HG02884 (cell line): ENCODE measurements at regions not wholly inside any gene's neighbourhood (a gene's known extent, or its start where the extent isn't known, plus 50 kb on each side); places are given as distances from the start of the nearest gene placed in this dataset.
"Not testable (repeated sequence)": the region's sequence is repeated elsewhere in the genome, so short reads cannot be mapped to it uniquely, and the experiment has no call there.

ENCODE experiments used
- ATAC-seq: cut with Tn5 transposase; IDR thresholded peaks from one replicate; pipeline ENCODE4 v1.9.1; 2021; ENCODE audit warnings: mild to moderate bottlenecking, moderate library complexity; ENCODE audit not compliant: unreplicated experiment

GRCh38 chr20:12857643-12858042 lies 151.1 kb upstream of the SPTLC3 start:
- not testable (repeated sequence) for ATAC-seq

DNA sequence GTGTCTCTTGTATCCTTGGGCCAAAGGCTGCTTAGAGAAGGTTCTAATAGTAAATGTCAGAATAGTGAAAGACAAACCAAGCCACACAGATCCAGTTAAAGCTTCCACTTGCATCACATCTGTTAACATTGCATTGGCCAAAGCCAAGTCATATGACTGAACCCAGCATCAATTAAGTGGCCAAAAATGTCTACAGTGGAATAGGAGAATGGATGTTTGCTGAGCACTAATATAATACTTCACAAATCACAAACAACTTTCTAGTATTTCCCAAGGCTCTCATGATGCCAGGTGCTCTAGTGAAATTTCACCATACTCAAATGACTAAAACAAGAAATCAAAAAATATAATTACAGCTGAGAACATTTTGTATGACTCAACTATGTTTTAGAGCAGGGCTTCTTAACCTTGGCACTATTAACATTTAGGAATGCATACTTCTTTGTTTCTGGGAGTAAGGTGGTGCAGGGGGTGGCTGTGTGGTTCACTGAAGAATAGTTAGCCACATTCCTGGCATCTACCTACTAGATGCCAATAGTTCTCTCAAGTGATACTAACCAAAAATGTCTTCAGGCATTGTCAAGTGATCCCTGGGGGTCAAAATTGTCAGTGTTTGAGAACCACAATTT lies 148.0 kb upstream of the SPTLC3 start:
- no peak for ATAC-seq

GRCh38 chr20:12869669-12870068 lies 139.1 kb upstream of the SPTLC3 start:
- no peak for ATAC-seq

GRCh38 chr20:12870588-12870987 lies 138.2 kb upstream of the SPTLC3 start:
- ATAC-seq, result no peak

- ATAC-seq, result no peak
Observed at GRCh38 chr20:12874933-12875332, 133.8 kb upstream of the SPTLC3 start.

DNA sequence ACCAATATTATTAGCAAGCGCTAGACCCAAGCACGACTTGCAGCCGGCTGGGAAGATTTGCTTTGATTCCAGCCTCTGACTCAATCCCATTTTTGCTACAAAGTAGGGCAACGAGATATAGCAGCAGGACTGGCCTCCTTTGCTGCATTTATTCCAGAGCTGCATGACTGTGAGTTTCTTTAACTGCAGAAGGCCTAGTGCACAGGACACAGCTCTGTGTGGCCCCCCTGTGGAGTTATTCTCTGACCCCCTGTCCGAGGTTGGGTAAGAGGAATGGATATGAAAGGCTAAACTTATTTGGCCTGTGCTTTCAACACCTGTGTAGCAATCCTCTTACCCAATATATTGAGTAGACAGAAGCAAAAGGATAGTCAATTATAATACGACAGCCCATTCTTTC lies 133.3 kb upstream of the SPTLC3 start:
- ATAC-seq, result no peak

GRCh38 chr20:12882832-12883506 lies 125.8 kb upstream of the SPTLC3 start:
- ATAC-seq, result no peak

DNA sequence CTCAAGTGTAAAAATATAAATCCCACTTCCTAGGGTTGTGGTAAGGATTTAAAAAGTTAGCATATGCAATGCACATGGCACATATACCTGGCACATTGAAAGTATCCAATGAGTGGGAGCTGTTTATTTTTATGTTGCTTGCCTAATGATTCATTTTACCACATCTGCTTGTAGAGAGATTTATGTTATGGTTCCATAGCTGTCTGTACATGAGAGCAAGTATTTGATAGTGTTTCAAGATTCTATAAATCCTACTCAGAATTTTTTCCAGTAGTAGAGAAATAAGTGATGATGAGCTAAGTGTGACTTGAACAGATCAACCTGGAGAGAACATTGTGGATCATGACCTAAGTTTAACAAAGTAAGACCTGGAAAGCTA lies 125.3 kb upstream of the SPTLC3 start:
- ATAC-seq, result no peak

DNA sequence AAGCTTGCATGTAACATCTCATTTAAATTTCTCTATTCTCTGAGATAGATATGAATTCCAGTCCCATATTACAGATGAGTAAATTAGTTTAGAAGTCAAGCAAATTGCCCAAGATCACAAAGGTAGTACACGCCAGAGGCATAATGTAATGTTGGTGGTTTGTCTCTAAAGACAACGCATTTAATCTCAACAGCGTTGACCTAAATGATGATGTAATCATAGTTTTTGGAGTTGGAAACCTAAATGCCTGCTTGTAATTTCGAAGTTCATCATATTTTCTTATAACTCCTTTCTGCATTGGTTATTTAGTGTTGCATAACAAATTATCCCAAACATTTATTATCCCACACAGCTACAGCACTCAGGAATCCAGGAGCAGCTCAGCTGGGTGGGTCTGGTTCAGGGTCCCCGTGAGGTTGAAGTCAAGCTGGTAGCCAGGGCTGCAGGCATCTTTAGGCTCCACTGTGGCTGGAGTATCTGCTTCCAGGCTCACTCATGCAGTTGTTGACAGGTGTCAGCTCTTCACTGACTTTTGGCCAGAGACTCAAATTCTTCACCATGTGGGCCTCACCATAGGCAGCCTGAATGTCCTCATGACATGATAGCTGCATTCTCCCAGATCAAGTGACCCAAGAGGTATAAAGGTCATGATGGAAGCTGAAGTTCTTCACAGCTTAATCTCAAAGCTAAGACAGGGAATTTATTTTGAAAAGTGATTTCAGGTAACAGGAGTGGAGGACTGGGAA lies 122.0 kb upstream of the SPTLC3 start:
- ATAC-seq, result no peak

DNA sequence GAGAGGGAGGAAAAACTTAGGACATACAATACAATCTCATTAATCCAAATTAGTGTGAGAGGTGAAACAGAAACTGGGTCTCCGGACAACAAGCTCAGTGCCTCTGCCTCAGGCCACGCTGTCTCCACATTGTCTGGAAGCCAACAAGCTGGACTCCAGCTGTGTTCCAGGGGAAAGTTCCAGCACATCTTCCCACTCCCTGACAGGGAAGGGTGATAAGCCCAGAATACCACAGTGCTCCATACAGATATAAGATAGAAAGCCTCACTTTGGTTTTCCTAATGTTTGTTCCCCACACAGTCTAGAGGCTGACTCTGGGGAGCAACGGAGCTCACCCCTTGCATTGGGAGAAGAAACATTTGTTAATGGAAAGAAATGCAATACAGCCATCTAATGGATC lies 117.1 kb upstream of the SPTLC3 start:
- no peak for ATAC-seq

DNA sequence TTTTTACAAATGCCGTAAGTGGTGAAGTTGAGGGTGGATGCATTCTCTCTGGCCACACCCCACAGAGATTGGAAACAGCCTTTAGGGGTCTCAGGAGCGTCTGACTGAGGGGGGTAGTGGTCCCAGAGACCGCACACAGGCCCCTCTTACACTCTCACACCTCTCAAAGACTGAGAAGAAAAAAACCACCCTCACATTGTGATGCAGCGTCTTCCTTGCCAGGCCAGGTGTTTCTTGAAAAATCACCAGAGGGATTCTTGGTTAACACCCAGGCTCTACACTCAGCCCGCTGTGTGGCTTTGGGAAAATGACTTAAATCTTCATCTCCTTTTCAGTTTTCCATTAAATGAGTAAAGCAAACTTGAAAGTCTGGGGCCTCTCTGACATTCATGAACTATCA lies 115.8 kb upstream of the SPTLC3 start:
- ATAC-seq, result no peak

DNA sequence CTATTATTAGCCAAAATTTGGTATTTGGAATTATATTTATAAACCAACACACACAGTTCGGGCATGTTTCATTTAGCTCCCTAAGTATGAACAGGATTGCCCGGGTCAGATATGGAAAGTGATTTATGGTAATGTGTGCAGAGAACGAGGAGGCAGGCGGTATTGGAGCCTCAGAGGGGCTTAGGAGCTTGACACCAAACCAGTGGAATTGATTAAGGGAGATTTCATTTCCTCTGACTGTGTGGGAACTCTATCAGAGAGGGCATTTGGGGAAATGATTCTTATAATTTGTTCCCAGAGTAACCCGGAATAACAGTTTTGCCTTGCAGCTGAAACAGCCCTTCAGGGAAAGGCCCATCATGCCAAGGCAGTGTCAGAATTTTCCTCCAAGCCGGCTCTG lies 115.1 kb upstream of the SPTLC3 start:
- no peak for ATAC-seq

DNA sequence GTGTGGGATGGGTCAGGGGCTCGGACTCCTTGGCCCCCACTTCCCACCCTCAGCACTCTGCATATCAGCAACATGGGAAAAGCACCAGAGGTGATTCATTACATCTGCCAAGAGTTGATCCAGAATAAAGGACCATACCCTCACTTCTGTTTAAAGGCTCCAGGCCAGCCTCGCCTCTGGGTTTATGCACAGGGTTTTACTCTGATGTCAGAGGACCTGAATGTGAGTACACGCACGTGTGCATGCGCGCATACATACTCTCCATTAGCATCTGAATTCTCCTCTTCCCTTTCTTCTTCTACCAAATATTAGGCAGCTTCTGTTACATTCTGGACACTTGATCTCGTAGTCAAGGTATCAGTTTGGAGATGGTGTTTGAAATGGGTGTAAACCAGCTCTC lies 114.7 kb upstream of the SPTLC3 start:
- no peak for ATAC-seq

- no peak for ATAC-seq
Observed at GRCh38 chr20:12896180-12896579, 112.6 kb upstream of the SPTLC3 start.

GRCh38 chr20:12902992-12903391 lies 105.8 kb upstream of the SPTLC3 start:
- no peak for ATAC-seq

DNA sequence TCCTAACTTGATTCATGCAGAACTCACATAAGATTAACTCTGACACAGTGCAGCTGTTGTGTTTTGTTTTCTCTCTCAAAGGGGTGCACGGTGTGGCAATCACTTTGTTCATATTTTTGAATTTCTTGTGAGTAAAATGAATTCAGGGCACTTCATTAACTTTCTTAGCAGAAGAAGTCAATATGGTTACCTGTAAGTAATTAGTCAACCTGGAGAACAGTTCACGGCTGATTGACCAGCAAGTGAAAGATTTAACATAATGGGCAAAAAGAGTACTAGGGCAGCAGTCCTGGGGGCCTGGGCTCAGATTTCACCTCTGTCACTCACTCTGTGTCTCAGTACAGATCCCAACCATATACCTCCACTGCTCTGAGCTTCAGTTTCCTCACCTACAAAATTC lies 102.4 kb upstream of the SPTLC3 start:
- ATAC-seq, result no peak

DNA sequence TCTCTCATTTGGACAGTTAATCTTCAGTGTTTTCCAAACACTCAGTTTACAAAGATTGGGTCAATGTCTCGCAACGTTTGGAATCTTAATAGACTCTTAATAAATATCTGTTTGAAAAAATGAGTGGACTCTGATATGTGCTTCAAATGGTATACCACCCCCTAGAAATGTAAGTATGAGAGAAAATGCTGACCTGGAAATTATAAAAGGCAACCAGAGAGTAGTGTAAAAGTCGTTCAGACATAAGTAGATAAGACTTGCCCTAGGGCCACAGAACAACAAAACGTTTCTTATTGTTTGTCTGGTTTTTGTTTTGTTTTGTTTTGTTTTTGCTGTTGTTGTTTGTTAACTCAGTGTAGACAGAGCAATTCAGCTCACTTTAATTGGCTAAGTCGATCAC lies 97.4 kb upstream of the SPTLC3 start:
- no peak for ATAC-seq

GRCh38 chr20:12913781-12914443 lies 94.9 kb upstream of the SPTLC3 start:
- no peak for ATAC-seq

DNA sequence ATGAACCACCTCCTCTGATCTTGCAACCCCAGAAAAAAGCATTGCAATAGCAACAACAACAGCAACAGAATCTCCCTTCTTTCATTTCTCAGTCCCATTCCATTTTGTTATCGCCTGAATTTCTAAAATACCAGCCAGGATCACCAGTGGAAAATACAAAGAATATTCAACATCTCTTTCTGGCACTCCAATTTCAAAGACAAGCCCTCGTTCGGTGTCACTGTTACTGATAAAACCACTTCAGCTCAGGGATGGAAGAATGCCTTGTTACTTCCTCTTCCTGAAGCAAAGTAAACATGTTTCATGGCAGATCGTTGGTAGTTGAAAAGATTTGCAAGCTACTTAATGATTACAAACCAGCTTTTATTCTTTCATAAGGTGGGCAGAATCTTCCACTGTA lies 94.0 kb upstream of the SPTLC3 start:
- no peak for ATAC-seq

DNA sequence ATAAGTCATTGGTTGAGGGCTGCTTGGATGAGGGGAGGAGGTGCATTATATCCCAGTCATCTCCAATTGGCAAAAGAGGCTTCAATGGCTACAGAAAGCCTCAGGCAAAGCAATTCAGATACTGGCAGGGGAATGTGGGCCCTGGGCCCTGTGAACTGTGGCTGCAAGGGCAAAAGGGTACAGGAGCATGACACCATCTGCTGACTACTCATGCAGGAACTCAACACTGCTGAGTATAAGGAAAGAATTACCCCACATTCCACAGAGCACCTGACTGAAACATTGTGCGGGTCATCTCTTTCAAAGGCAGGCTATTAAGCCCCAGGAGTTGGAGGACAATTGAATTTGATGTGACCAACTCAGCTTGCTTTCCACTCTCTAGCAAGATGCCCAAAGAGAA lies 92.1 kb upstream of the SPTLC3 start:
- no peak for ATAC-seq

- no peak for ATAC-seq
Observed at GRCh38 chr20:12924126-12924525, 84.6 kb upstream of the SPTLC3 start.
